RCC 7860 (cell line): ENCODE measurements at regions not wholly inside any gene's neighbourhood (a gene's known extent, or its start where the extent isn't known, plus 50 kb on each side); places are given as distances from the start of the nearest gene placed in this dataset.

Experiments used
- DNase-seq: peaks from one replicate; pipeline ENCODE4 v3.0.0-alpha.2; 2015; ENCODE audit warnings: low spot score
- FAIRE-seq: peaks from 2 replicates; lab custom pipeline; 2012; peaks lifted over from hg19 to GRCh38; lab: Jason Lieb, UNC

DNA sequence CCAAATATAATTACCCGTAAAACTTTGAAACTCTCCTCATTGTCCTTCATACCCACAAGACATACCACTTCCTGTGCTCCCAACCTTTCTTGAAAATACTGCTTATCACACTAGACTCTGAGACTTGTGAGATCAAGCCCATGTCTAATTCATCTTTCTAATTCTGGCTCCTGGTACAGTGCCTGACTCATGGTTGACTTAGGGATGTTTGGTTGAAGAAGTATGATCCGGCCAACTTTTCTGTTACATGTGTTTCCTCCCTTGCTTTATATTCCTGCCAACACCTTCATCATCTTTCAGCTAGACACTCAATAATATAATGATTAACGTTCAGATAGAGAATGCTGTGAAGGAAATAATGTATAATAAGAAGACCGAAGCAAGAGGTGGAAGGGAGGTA, 58.2 kb downstream of the MEX3B start:
- DNase-seq (no peak), FAIRE-seq (no peak)

DNA sequence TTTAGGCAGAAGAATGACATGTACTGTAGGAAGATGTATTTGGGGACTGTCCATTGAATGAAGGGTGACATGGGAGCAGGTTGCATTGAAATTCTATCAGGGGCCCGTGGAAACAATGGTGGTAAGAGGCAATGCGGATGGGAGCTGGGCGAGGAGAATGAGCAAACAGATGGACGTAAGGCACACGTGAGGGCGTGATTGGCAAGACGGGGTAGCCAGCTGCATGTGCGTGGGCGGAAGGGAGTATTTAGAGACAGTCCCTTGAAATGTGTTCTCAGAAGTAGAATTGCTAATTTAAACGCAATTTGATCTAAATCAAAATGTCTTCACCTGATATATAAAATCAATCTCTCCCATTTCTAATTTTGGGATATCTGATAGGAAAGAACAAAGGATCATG, 62.3 kb downstream of the MEX3B start:
- DNase-seq = no peak
- no peak for FAIRE-seq

DNA sequence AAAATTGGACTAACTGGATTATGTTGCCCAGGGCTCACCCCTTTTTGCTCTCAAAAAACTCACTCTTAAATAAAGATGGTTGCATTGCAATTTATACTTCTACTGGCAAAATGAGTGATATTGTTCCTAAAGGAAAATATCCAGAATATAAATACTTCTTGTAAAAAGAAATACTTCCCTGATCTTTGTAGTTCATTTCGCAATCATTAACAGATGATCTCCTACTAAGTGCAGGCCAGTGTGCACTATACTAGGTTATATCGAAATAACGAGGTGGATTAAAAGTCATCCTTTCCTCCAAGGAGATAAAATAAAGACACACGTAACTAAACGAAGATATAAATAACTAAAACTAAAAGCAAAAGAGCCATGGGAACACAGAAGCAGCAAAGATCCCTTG, 63.0 kb downstream of the MEX3B start:
- DNase-seq = no peak
- FAIRE-seq = no peak

DNA sequence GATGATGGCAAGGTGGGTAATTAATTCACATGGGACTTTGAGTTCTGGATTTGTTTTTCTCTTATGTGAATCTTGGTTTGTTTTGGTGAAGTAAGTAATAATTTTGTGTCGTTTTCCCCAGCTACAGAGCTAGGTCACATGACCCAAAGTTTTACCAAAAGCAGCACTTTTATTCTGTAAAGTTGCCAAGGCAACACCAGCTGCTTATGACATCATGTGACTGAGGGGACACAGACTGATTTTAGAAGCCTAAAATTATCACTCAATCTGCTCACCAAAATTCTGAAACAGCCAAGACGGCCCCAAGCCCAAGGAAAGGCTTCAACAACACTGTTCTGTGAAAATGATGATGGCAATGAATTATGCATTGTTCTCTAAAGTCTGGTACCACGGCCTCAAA, 63.9 kb downstream of the MEX3B start:
- no peak for DNase-seq
- no peak for FAIRE-seq

DNA sequence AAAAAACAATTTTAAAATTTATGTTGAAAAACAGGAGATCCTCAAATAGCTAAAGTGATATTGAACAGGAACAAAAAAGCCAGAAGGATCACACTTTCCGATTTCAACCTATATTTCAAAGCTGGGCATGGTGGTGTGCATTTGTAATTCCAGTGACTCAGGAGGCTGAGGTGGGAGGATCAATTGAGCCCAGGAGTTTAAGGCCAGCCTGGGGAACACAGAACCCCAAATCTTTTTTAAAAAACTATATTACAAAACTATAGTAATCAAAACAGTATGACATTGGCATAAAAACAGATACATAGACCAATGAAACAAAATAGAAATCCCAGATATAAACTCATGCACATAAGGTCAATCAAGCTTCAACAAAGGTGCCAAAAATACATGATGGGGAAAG, 68.4 kb downstream of the MEX3B start:
- DNase-seq (no peak), FAIRE-seq (no peak)

DNA sequence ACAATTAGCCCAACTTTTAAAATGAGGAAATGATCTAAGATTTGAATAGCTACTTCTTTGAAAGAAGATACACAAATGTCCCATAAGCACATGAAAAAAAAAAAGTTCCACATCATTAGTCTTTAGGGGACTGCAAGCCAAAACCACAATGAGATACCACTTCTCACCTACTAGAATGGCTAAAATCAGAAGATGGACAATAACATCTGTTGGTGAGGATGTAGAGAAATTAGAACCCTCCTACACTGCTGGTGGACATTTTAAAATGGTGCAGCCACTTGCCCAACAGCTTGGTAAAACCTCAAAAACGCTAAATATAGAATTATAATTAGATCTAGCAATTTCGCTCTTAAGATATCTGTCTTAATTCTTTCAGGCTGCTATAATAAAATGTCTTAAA, 77.1 kb downstream of the MEX3B start:
- FAIRE-seq (no peak), DNase-seq (no peak)

DNA sequence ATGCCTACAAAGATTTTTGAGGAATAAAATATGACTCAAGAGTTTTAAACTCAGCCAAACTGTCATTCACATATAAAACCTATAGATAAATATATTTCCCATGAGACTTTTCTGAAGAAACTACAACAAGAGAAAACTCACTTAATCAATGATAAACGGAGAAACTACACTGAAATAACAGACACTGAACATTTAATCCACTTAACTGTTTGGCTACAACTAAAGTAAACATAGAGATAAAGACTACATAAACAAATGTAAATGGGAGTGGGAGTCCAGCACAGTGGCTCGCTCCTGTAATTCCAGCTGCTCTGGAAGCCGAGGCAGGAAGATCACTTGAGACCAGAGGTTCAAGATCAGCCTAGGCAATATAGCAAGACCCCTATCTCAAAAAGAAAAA, 79.2 kb downstream of the MEX3B start:
- DNase-seq (no peak), FAIRE-seq (no peak)

DNA sequence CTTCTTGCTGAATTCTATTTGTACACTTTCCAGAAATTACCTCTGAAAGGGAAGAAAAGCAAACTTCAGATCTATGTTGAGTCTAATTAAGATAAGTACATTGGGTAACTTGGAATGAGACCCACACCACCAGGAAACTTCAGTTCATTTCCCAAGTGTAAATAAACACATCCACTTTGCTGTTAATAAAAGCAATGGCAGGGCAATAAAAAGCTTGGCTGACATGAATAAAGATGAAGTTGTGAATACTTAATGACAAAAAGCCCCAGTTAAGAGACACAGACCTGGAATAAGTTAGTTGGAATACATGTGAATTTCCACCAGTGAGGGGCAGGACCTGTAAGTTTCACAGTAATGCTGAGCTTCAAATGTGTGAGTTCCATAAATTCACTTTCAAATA, 83.3 kb downstream of the MEX3B start:
- DNase-seq = no peak
- FAIRE-seq = no peak

DNA sequence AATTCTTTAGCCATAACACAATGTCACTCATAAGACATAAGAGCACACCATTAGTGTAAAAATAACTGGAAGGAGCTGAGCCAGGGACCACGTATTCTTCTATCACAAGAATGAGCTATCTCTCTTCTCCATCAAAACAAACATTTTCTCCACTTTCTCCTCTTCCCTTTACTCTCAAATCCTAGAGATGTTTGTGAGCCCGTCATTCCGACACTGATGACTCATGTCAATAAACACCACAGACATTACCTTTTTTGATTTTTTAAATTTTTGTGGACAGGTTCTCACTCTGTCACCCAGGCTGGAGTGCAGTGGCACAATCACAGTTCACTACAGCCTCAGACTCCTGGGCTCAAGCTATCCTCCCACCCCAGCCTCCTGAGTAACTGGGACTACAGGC, 86.6 kb downstream of the MEX3B start:
- no peak for DNase-seq
- FAIRE-seq = no peak

DNA sequence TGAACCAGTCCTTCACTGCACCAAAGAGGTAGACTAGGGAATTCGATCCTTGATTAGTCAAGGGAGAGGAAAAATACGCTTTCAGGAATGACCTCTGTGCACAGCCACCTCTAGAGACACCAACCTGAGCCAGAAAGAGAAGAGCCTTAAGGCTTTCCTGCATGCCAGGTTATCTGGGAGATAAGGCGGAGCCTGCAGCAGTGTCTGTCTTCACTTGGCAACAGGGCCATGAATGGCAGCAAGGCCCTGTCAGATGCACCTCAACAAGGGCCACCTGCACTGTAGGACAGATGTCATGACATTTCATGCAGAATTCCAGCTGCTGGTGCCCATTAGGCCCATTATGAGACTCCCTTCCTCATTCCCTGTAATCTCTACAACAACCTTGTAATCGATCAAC, 88.1 kb downstream of the MEX3B start:
- DNase-seq (no peak), FAIRE-seq (no peak)

DNA sequence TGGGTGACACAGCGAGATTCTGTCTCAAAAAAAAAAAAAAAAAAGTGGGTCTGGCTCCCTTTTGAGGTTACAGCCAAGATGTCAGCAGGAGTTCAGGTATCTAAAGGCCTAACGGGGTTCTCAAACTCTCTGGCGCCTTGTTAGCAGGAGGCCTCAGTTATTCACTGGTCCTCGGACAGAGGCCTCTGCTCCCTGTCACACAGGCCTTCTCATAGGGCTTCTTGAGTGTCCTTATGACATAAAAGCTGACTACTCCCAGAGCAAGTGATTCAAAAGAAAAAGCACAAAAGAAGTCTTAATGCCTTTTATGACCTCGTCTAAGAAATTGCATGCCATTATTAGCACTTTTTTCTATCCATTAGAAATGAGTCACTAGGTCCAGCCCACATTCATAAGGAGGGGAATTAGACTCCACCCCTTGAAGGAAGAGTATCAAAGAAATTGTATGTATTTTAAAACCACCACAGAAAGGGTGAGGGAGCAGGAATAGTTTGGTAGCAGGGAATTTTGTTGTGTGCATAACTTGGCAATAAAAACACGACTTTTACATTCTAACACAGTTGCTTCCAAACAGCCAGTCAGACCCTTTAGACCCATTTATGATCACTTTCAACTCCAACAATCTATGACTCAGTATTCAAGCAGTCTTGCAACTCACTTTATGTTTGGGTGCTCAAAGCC, 90.3 kb downstream of the MEX3B start:
- FAIRE-seq (no peak), DNase-seq (no peak)

DNA sequence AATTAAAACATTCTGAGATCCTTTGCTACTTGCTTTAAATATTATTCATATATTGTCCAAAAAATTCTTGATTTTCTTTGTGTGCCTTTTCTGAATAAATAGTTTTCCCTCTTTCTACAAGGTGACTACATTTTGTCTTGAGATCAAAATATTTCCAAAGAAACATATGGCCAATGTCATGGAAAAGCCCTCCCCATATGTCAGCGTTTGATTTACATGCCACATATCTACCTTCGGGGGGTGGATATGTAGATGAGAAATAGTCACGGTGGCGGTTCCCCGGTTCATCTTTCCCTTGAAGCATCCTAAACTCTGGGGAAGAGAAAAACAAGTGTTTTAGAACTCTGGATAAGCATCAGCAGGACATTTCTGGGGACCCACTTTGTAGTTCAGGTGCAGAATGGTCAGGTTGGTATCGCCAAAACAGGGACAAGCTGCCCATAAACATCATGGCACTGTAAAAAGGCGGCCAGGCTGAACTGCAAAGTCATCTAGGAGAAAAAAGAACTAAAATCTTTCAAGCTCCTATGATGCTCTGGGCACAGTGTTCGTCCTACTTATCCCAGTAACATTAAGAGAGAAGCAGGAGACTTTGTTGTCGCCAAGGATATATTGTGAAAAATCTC, 91.5 kb downstream of the MEX3B start:
- no peak for FAIRE-seq

DNA sequence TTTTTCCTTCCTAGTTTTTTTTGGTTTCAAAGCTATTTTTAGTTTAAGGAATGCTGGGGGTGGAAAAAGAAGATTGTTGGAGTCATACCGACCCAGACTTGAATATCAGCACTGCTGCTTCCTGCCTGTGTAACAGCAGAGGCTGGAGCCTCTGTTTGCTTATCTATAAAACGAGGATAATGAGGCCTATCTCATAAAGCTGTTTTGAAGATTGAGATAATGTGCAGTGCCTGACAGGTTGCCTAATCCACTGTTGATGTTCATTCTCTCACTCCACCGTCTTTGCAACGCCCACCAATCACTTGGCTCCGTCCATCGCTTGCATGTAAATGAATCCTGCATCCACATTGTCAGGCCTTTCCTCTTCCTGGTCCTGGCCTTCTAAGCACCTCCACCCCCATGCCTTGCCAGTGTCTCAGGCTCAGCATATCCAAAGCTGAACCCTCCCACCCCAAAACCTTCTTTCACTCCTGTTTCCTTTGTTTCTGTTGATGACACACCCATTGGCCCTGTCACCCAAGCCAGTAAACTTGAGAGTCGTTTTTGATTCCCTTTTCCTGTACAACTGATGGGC, 94.9 kb downstream of the MEX3B start:
- no peak for FAIRE-seq
- no peak for DNase-seq

More for the DNA sequence above, 91.5 kb downstream of the MEX3B start:
- no peak for DNase-seq

DNA sequence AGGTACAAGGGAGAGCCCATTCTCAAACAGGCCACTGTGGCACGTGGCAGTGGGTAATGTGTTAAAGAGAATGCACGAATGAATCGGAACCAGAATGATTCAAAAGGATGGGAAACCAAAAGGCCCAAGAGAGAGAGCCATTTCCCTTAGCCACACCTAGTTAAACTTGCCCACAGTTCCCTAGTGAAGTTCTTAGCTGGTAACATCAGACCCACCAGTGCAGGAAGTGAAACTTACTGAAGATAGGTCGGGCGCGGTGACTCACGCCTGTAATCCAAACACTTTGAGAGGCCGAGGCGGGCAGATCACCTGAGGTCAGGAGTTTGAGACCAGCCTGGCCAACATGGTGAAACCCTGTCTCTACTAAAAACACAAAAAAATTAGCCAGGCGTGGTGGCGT, 97.1 kb downstream of the MEX3B start:
- DNase-seq (no peak), FAIRE-seq (no peak)

DNA sequence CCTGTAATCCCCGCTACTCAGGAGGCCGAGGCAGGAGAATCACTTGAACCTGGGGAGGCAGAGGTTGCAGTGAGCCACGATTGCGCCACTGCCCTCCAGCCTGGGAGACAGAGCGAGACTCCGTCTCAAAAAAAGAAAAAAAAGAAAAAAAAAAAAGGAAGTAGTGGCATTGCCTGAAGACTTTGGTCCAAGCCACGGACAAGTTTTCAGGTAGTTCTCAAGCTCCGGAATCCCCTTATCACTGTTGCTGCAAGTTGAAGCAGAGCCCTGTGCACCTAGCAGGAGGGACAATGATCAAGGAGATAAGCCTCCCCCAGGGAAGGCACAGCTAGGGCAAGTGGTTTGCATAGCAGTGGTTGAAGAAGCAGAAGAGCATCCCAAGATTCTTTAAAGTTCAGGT, 97.6 kb downstream of the MEX3B start:
- DNase-seq (no peak), FAIRE-seq (no peak)

DNA sequence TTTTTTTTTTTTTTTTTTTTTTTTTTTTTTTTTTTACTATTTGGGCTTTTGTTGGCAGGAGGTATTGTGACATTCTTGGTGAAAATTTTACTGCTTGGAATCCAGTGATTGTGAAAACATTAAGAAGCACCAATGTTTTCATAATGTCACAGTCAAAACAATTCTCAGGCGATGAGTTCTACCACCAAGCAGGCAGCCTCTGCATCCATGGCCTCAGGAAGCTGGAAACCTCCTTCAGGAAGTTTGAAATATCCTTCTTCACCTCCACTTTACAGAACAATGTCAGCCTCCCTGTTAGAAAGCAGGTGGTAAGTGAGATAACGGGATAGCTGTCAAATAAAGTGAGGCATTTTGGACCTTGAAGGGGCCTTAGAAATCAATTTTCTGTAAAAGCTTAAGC, 98.3 kb downstream of the MEX3B start:
- FAIRE-seq = no peak
- no peak for DNase-seq

DNA sequence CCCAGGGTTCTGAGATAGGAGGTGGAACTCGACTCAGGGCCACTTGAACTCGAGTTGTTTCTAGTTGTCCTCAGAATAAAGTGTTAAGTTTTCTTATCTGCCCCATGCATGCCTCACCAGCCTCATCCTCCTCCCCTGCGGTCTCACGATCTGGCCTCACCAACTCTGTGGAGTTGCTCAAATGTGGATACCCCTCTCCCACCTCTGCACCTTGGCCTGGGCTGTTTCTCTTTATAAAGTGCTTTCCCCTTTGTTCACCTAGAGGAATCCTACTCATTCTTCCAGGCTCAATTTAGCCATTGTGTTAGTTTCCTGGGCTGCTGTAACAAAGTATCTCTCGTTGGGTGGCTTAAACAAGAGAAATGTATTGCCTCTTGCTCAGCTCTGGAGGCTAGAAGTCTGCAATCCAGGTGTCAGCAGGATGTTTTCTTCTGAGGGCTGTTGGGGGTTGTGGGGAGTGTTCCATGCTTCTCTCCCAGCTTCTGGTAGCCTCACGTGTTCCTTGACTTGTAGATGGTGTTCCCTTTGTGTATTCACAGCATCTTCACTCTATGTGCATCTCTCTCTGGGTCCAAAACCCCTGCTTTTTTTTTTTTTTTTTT, 100.7 kb downstream of the MEX3B start:
- FAIRE-seq (no peak), DNase-seq (no peak)

DNA sequence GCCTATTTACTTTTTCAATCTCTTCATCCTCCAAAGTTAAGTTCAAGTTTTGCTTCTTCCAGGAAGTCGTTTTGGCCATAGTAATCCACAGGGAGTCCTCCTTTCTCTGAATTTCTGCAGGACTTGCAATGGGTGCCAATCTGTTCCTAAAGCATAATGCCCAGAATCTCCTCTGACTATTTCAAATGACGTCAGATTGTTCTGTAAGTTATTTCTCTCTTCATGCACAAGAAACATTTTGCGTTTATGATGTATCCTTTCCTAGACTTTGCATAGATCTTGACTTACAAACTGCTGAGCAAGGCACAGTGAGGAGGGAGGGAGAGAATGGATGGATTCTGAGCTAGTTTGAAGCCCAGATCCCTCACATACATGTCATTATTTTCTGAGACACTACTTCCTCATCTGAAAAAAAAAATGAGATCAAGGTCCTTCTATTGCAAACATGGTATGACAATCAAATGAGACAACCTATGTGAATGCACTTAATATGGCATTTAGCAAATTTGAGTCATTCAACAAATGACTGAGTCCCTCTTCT, 103.1 kb downstream of the MEX3B start:
- DNase-seq (no peak), FAIRE-seq (no peak)

DNA sequence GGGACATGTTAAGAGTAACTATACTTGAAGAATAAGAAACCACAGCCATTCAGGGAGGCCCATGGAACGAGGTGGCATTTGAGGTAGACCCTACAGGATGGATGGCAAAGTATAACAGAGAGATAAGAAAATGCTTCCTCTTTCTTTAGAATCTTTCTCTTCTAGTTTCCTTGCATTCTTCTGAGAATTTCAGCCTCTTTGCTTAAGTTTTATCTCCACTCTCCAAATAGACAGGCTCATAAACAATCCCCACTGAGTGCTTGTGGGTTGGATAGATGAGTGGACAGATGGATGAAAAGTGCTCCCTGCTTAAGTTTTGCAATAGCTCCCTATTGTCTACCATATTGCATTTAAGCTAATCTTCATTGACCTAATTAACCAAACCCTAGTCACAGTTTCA, 103.7 kb downstream of the MEX3B start:
- DNase-seq (no peak), FAIRE-seq (no peak)

DNA sequence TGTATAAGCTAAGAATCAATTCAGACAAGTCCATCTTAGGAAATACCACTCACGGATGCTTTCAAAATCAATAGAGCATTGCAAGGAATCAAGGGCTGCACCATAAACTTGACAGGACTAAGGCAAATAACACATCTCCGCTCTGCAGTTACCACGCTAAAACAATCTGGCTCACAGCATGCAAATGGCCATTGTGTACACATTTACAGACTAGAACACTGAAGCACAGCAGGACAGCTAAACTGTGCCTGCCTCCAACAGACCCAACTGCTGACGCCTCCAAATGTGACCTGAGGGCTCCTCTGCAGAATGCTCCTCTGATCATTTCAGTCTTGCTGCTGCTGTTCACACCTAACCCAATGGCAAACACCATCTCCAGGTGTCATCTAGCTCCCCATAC, 104.3 kb downstream of the MEX3B start:
- no peak for DNase-seq

DNA sequence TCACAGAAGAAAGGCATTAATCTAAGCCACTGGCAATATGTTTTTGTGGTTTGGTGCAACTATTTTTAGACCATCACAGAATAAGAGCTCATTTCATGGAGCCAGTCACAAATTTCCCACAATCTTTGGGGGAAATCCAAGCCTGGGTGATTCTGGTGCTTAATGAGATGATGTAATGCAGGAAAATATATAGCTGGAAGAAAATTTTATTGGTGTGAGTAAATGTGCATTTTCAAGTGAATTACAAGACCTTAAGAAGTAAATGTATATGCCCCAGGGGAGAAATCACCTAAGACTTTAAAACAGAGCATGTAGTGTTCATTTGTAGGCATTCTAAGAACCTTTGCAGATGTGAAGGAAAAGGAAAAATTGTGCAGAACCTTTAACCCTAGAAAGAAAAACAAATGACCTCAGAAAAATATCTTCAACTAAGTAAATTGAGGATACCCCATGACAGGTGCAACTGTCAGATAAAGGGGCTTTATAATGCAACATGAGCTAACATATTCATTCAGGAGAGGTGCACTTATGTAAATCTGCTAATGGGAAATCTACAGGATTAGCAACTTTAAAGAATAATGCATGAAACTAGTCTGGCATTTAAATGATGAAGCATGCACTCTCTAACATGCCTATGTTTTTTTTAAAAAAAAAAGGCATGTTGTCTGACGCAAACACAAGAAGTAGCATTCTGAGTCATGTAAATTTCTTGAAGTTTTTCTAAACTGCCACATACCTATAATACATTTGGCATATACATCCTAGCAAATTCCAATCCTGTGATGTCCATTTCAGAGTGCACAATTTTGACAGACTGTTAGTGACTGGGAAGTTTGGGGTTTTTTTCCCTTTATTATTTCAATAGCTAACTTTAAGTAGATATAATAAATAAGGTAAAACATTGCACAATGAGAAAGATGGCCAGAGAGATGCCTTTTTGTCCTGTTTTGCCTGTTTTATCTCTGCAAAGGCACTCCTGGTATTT, 105.1 kb downstream of the MEX3B start:
- no peak for DNase-seq
- FAIRE-seq = no peak

More for the DNA sequence above, 104.3 kb downstream of the MEX3B start:
- FAIRE-seq = no peak
